HepG2 (cell line): ENCODE measurements at regions not wholly inside any gene's neighbourhood (a gene's known extent, or its start where the extent isn't known, plus 50 kb on each side); places are given as distances from the start of the nearest gene placed in this dataset.

ENCODE experiments used
- ATAC-seq: fragments of 200-7000 bp; cut with Tn5 transposase; 3 replicates; pipeline ENCODE4 v1.9.1; 2020; ENCODE audit warnings: mild to moderate bottlenecking, moderate library complexity
- BruUV-seq: library from RNA; stranded (reverse); fragments of 400-500 nt; replicated peaks from 2 replicates; lab custom pipeline; 2021; lab: Mats Ljungman, UMichigan
- CTCF ChIA-PET: fragments of 300-600 bp; formaldehyde crosslinking; extraction: SDS; loops from one replicate; lab custom pipeline; 2021; ENCODE audit warnings: low total read pairs, inconsistent platforms, low intra/inter-chr PET ratio; lab: Yijun Ruan, JAX
- POLR2A ChIA-PET: fragments of 350-600 bp; sonication (Branson Sonifier 250); formaldehyde crosslinking; loops from one replicate; lab custom pipeline; 2020; ENCODE audit warnings: antibody characterized with exemption, inconsistent platforms; lab: Yijun Ruan, JAX
- DNase-seq: peaks from one replicate; pipeline ENCODE4 v3.0.0-alpha.2; 2015; ENCODE audit warnings: low spot score
- FAIRE-seq: peaks from 3 replicates; lab custom pipeline; 2011; peaks lifted over from hg19 to GRCh38; lab: Jason Lieb, UNC
- H2AFZ ChIP-seq: one replicate; pipeline ENCODE4 v1.6.1; 2011; ENCODE audit warnings: low read length, inconsistent platforms
- H3K27ac ChIP-seq: fragments of 300-600 bp; 3 replicates; pipeline ENCODE4 v1.8.0; 2011; ENCODE audit warnings: mixed run types, mild to moderate bottlenecking, mixed read lengths, low read length, inconsistent platforms; ENCODE audit not compliant: insufficient read depth; ENCODE audit errors: extremely low read length
- H3K27me3 ChIP-seq, 2 experiments: fragments of 200-600 bp in 1 of 2; 2 replicates in 1 of 2; 3 replicates in 1 of 2; pipeline versions ENCODE4 v1.6.0 to v1.8.0; 2011; ENCODE audit warnings: low read length in 2 of 2, mild to moderate bottlenecking in 2 of 2, moderate library complexity in 2 of 2, inconsistent platforms in 1 of 2; ENCODE audit not compliant: insufficient read depth in 2 of 2, control insufficient read depth in 1 of 2
- H3K36me3 ChIP-seq, 2 experiments: fragments of 200-600 bp in 1 of 2; replicated peaks in 1 of 2; 2 replicates in 1 of 2; 3 replicates in 1 of 2; pipeline versions ENCODE4 v1.5.1 to v1.8.0; 2011; ENCODE audit warnings: low read length in 2 of 2, inconsistent platforms in 1 of 2; ENCODE audit not compliant: insufficient read depth in 2 of 2, control insufficient read depth in 1 of 2
- H3K4me1 ChIP-seq: 2 replicates; pipeline ENCODE4 v1.5.1; 2012; ENCODE audit warnings: low read length, inconsistent platforms; ENCODE audit not compliant: insufficient read depth
- H3K4me2 ChIP-seq: 2 replicates; pipeline ENCODE4 v1.6.0; 2011; ENCODE audit warnings: low read depth, low read length, inconsistent platforms
- H3K4me3 ChIP-seq, 3 experiments: fragments of 200-600 bp in 1 of 3; sonication (generic), shearing (Covaris generic) in 1 of 3; replicated peaks in 1 of 3; 2 replicates each; pipeline ENCODE4 v1.5.1; 2011 to 2016; ENCODE audit warnings: low read length in 3 of 3, inconsistent platforms in 2 of 3, low read depth in 2 of 3, mild to moderate bottlenecking in 2 of 3, control low read depth in 1 of 3, mixed read lengths in 1 of 3; ENCODE audit not compliant: insufficient read depth in 1 of 3
- H3K79me2 ChIP-seq: one replicate; pipeline ENCODE4 v1.6.1; 2011; ENCODE audit warnings: low read length, inconsistent platforms; ENCODE audit not compliant: insufficient read depth
- H3K9ac ChIP-seq: 2 replicates; pipeline ENCODE4 v1.6.0; 2011; ENCODE audit warnings: mild to moderate bottlenecking, low read depth, low read length, inconsistent platforms; ENCODE audit not compliant: insufficient read depth
- H3K9me3 ChIP-seq: 2 replicates; pipeline ENCODE4 v1.5.1; 2012; ENCODE audit warnings: mild to moderate bottlenecking, low read length
- H4K20me1 ChIP-seq: 2 replicates; pipeline ENCODE4 v1.6.0; 2011; ENCODE audit warnings: inconsistent platforms, mild to moderate bottlenecking, low read length, moderate library complexity; ENCODE audit not compliant: insufficient read depth
- CBX2 ChIP-seq, 2 experiments: fragments of 200-600 bp in 1 of 2; sonication (generic); formaldehyde crosslinking in 1 of 2; IDR thresholded peaks; 2 replicates each; pipeline versions ENCODE4 v1.7.0 to v1.8.1; 2018 to 2022; ENCODE audit warnings: low read depth in 2 of 2, low read length in 1 of 2, mild to moderate bottlenecking in 1 of 2, missing genetic modification reagents in 1 of 2
- DNMT1 ChIP-seq: sonication (generic); formaldehyde crosslinking; IDR thresholded peaks from 2 replicates; pipeline ENCODE4 v1.5.1; 2020; ENCODE audit warnings: mild to moderate bottlenecking, missing genetic modification reagents
- ZSCAN30 ChIP-seq: sonication (generic); formaldehyde crosslinking; IDR thresholded peaks from 2 replicates; pipeline ENCODE4 v1.5.0; 2020; ENCODE audit warnings: mild to moderate bottlenecking, missing genetic modification reagents
- WGBS: methylation state at CpG from one replicate; pipeline ENCODE4 v1.1.6; 2017; ENCODE audit warnings: low lambda C conversion rate; 5-methylcytosine and 5-hydroxymethylcytosine counted together
- in situ Hi-C: cut with HindIII; loops from 2 replicates; pipeline ENCODE4 v1.10.0; 2017; ENCODE audit warnings: low pct_unique_long_range_greater_than_20kb; ENCODE audit not compliant: extremely low pct_ligation_motif_present
- intact Hi-C: fragments of 100-400 bp; cut with micrococcal nuclease; formaldehyde crosslinking; loops from one replicate; pipeline ENCODE4 v1.10.0; 2022; ENCODE audit not compliant: unreplicated experiment
- TF ChIP-seq, protein P1 (sequence below): sonication (generic); formaldehyde crosslinking; IDR thresholded peaks from 2 replicates; pipeline ENCODE4 v1.4.0; 2020; ENCODE audit warnings: missing genetic modification reagents, borderline replicate concordance
- TF ChIP-seq, protein P2 (sequence below): sonication (generic); formaldehyde crosslinking; IDR thresholded peaks from 2 replicates; pipeline ENCODE4 v1.5.1; 2020; ENCODE audit warnings: mild to moderate bottlenecking, missing genetic modification reagents

- Histone ChIP-seq H3K27ac (no peak overlapping the region), H3K4me1 (no peaks in the 10 kb centered on the region), H3K4me3 (no peak overlapping the region), H3K9ac (no peak overlapping the region), H3K79me2 (no peaks in the 10 kb centered on the region), H2AFZ (no peak overlapping the region), H3K27me3 (no peaks in the 10 kb centered on the region), H3K9me3 (no peaks in the 10 kb centered on the region), H4K20me1 (no peaks in the 10 kb centered on the region), H3K36me3 (no peaks in the 10 kb centered on the region), H3K4me2 (no peak overlapping the region)
- ChIA-PET CTCF (no interaction called here), POLR2A (no interaction called here)
- in situ Hi-C loops, result no loop called here
- BruUV-seq, result no TSS peak
- 39% methylated on average over 6 of the region's 6 CpGs for WGBS
- TF ChIP-seq DNMT1 (CRISPR knock-in tag), result no peak
- TF ChIP-seq, protein P1, sequence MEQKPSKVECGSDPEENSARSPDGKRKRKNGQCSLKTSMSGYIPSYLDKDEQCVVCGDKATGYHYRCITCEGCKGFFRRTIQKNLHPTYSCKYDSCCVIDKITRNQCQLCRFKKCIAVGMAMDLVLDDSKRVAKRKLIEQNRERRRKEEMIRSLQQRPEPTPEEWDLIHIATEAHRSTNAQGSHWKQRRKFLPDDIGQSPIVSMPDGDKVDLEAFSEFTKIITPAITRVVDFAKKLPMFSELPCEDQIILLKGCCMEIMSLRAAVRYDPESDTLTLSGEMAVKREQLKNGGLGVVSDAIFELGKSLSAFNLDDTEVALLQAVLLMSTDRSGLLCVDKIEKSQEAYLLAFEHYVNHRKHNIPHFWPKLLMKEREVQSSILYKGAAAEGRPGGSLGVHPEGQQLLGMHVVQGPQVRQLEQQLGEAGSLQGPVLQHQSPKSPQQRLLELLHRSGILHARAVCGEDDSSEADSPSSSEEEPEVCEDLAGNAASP, result no peak
- no peak for TF ChIP-seq ZSCAN30 (CRISPR knock-in tag)
- TF ChIP-seq, protein P2, sequence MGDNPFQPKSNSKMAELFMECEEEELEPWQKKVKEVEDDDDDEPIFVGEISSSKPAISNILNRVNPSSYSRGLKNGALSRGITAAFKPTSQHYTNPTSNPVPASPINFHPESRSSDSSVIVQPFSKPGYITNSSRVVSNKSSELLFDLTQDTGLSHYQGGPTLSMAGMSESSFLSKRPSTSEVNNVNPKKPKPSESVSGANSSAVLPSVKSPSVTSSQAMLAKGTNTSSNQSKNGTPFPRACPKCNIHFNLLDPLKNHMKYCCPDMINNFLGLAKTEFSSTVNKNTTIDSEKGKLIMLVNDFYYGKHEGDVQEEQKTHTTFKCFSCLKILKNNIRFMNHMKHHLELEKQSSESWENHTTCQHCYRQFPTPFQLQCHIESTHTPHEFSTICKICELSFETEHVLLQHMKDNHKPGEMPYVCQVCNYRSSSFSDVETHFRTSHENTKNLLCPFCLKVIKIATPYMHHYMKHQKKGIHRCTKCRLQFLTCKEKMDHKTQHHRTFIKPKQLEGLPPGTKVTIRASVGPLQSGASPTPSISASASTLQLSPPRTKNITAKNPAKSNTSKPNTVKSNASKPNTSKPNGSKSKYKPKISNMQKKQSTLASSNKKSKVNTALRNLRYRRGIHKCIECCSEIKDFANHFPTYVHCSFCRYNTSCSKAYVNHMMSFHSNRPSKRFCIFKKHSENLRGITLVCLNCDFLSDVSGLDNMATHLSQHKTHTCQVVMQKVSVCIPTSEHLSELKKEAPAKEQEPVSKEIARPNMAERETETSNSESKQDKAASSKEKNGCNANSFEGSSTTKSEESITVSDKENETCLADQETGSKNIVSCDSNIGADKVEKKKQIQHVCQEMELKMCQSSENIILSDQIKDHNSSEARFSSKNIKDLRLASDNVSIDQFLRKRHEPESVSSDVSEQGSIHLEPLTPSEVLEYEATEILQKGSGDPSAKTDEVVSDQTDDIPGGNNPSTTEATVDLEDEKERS (CRISPR knock-in tag), result no peak
- TF ChIP-seq CBX2 (IDR thresholded peaks at IDR 0.05; ENCODE audit: low read depth, low read length), result no peak
- no peak for TF ChIP-seq CBX2 (CRISPR knock-in tag; IDR thresholded peaks at IDR 0.05; ENCODE audit: low read depth)
- DNase-seq (no peak), FAIRE-seq (no peak), ATAC-seq (no peak)
- intact Hi-C loops, result no loop called here
Observed at GRCh38 chr7:118000480-118001202, 127.4 kb upstream of the CTTNBP2 start.
